AG09309 (cell line): ENCODE measurements at regions not wholly inside any gene's neighbourhood (a gene's known extent, or its start where the extent isn't known, plus 50 kb on each side); places are given as distances from the start of the nearest gene placed in this dataset.

Experiments used
- DNase-seq: peaks from one replicate; pipeline ENCODE4 v3.0.0-alpha.2; 2010; ENCODE audit warnings: low read depth
- H3K4me3 ChIP-seq: 2 replicates; pipeline ENCODE4 v1.5.1; 2011; ENCODE audit warnings: mild to moderate bottlenecking, low read depth, low read length, moderate library complexity; ENCODE audit not compliant: control insufficient read depth
- TF ChIP-seq, protein P1 (sequence below): IDR thresholded peaks from 2 replicates; pipeline ENCODE4 v1.5.1; 2011; ENCODE audit warnings: mild to moderate bottlenecking, low read depth, low read length, inconsistent platforms; ENCODE audit not compliant: insufficient read depth, control insufficient read depth; ENCODE audit errors: missing control alignments

DNA sequence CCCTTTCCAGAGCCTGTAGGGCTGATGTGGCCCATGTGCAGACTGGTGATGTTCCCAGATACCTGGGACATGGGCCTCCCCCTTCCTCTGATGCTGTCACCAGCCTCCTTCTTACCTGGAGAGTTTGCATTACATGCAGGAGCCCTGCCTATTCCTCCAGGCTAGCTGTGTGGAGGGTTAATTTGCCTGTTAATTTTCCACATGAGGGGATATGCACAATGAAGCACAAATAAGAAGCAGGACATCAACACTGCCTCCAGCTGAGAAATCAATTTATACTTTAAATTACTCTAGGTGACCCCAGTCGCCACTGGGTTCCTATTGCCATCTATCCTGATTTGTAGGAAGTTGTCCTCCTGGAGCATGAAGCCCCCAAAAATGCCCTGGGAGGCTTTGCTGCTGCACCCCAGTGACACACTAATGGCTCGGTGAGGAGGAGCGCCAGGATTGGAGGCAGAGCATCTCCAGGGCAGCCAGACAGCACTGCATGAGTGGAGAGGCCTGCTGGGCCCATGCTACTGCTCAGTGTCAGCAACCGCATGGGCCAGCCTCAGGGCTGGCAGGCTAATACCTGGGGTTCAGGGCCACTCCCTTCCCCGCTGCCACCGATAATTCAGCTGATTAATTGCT lies 101.6 kb upstream of the USP47 start:
- H3K4me3 ChIP-seq = no peak overlapping the region
- TF ChIP-seq, protein P1, sequence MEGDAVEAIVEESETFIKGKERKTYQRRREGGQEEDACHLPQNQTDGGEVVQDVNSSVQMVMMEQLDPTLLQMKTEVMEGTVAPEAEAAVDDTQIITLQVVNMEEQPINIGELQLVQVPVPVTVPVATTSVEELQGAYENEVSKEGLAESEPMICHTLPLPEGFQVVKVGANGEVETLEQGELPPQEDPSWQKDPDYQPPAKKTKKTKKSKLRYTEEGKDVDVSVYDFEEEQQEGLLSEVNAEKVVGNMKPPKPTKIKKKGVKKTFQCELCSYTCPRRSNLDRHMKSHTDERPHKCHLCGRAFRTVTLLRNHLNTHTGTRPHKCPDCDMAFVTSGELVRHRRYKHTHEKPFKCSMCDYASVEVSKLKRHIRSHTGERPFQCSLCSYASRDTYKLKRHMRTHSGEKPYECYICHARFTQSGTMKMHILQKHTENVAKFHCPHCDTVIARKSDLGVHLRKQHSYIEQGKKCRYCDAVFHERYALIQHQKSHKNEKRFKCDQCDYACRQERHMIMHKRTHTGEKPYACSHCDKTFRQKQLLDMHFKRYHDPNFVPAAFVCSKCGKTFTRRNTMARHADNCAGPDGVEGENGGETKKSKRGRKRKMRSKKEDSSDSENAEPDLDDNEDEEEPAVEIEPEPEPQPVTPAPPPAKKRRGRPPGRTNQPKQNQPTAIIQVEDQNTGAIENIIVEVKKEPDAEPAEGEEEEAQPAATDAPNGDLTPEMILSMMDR = no peak
- no peak for DNase-seq

- no peak overlapping the region for H3K4me3 ChIP-seq
- TF ChIP-seq, protein P1 = no peak
- no peak for DNase-seq
These were observed 103.4 kb upstream of the USP47 start for GRCh38 chr11:11738370-11738769.

DNA sequence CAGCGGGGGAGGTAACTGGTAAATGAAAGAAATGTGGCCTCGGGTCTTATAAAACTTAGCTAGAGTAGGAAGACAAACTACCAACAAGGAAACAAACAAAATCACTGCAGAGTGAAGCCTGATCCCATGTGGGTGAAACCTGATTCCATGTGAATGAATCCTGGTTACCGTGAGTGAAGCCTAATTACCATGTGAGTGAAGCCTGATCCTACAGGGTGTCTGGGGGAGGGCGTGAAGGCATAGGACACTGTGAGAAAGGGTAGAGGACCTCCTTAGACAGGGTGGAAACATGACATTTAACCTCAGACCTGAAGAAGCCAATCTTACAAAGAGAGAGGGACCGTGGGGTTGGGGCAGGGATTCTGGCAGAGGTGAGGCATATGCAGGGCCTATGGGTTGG lies 106.2 kb upstream of the USP47 start:
- no peak for DNase-seq
- TF ChIP-seq, protein P1 = no peak
- H3K4me3 ChIP-seq = no peak overlapping the region

DNA sequence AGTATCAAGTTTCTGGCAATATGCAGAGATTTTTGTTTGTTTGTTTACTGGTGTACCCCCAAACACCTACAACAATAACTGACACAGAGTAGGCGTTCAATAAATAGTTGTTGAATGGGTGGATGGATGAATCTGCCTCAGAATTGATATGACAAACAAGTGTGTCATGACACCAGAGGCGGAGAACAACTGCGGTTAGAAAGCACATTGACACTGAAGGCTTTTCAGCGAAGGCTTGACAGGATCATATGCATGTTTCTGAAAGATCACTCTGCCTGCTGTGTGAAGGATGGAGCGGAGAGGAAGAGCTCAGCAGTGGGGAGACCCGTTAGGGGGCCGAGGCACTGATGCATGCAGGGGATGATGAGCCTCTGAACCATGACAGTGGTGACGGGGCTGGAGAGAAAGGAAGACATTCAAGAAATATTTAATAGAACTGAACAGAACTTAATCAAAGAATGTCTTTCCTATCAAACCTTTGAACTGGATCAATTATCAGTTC lies 108.5 kb upstream of the USP47 start:
- TF ChIP-seq, protein P1 = no peak

GRCh38 chr11:11732116-11732515 lies 109.7 kb upstream of the USP47 start:
- H3K4me3 ChIP-seq = no peak overlapping the region
- TF ChIP-seq, protein P1 = no peak
- DNase-seq = no peak

More for the DNA sequence above, 108.5 kb upstream of the USP47 start:
- H3K4me3 ChIP-seq = no peak overlapping the region
- DNase-seq = no peak

DNA sequence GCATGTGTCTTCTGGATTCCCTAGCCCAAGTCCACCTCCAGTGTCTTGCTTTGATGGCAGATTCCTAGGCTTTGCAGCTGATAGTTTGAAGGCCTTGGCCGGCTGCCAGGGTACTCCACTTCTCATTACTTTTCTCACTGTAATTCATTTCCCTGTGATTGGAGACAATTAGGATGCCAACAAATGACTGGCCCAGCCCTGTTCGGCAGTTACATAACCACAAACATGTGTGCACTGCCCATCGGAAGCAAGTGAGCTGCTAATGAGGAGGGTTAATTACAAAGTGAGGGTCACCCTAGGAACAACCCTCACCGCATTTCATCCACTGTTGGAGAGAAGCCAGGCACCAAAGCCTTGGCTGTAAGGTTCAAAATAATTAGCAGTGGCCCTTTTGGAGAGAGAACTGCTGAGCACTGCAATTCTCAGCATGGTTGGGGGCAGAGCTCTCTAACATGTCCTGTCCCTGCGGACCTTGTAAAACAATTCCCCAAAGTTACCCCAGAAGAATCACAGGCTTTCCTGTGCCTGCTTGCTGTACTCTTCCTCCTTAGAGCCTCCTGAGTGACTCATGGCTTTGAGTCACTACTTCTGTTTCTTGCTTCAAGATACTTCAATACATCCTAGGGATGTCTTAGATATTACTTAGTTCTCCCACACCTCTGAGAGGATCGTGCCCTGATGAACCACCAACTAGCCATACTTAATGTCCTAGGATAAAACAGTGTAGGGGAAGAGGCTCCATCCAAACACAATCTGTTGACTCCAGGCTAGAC lies 109.7 kb upstream of the GALNT18 start:
- TF ChIP-seq, protein P1 = no peak
- no peak overlapping the region for H3K4me3 ChIP-seq
- peak; percentile 32 for DNase-seq
